ENCODE measurements at regions not wholly inside any gene's neighbourhood (a gene's known extent, or its start where the extent isn't known, plus 50 kb on each side); places are given as distances from the start of the nearest gene placed in this dataset.
"Not testable (repeated sequence)": the region's sequence is repeated elsewhere in the genome, so short reads cannot be mapped to it uniquely, and the experiment has no call there.

- TF ChIP-seq POLR2A (IDR thresholded peaks at IDR 0.05; ENCODE audit: low read length), result no peak
- TF ChIP-seq GATA1 (IDR thresholded peaks at IDR 0.05; ENCODE audit: low read depth, low read length), result no peak
These were observed 103.9 kb downstream of the GATA3 start for GRCh38 chr10:8158193-8159071.

GRCh38 chr10:8159341-8160165, 105.1 kb downstream of the GATA3 start:
- no peak for DNase-seq
- no peak for TF ChIP-seq GATA1 (IDR thresholded peaks at IDR 0.05; ENCODE audit: low read depth, low read length)
- TF ChIP-seq POLR2A (IDR thresholded peaks at IDR 0.05; ENCODE audit: low read length), result no peak

More at GRCh38 chr10:8158193-8159071, 103.9 kb downstream of the GATA3 start:
- DNase-seq, result no peak

DNA sequence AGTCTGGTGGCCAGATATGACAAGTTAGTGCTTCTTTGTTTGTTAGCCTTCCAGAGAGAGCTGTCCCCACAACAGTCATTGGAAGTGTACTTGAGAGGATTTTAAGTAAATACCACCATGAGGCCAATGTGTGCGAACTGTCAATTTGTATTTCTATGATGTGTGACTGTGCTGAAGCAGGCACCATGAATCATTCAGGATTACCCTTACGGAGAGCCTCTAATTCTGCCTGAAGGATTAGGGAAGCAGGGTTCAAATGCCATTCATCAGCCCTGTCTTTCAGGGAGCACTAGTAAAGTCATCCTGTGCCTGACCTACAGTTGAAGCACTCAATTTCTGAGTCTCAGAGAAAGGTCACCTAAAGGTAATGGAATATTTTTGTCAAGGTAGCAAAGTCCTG, 109.3 kb downstream of the GATA3 start:
- no peak for DNase-seq
- TF ChIP-seq POLR2A (IDR thresholded peaks at IDR 0.05; ENCODE audit: low read length) (no peak), GATA1 (IDR thresholded peaks at IDR 0.05; ENCODE audit: low read depth, low read length) (no peak)

GRCh38 chr10:8164640-8165039, 110.2 kb downstream of the GATA3 start:
- not testable (repeated sequence) for DNase-seq

- no peak for TF ChIP-seq POLR2A (IDR thresholded peaks at IDR 0.05; ENCODE audit: low read length)
- no peak for TF ChIP-seq GATA1 (IDR thresholded peaks at IDR 0.05; ENCODE audit: low read depth, low read length)
- DNase-seq, result no peak
These were observed 114.3 kb downstream of the GATA3 start for GRCh38 chr10:8168836-8169235.

DNA sequence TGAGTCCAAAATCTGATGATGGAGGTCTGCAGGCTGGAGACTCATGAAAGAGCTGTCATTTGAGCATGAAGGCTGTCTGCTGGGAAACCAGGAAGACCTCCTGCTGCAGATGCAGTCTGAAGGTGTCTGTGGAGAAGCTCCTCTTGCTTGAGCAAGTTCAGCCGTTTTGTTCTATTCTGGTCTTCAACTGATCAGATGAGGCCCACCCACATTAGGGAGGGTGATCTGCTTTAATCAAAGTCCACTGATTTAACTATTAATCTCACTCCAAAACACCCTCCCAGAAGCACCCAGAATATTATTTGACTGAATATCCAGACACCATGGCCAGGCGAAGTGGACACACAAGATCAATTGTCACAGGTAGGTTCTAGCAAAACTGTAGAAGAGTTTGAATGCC, 116.5 kb downstream of the GATA3 start:
- TF ChIP-seq POLR2A (IDR thresholded peaks at IDR 0.05; ENCODE audit: low read length), result no peak
- TF ChIP-seq GATA1 (IDR thresholded peaks at IDR 0.05; ENCODE audit: low read depth, low read length), result no peak

DNA sequence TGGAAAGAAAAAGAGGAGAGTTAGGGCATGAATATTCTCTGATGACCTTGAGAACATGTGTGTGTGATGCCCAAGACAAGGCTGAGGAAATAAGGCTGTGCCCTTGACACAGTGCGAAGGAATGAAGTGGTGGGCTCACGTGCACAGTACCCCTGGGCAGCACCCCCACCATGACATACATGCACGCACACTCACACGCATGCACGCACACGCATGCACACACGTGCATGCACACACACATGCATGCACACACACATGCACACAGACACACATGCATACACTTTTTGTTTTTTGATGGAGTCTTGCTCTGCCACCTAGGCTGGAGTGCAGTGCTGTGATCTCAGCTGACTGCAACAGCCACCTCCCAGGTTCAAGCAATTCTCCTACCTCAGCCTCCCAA, 118.1 kb downstream of the GATA3 start:
- no peak for DNase-seq
- TF ChIP-seq GATA1 (IDR thresholded peaks at IDR 0.05; ENCODE audit: low read depth, low read length) (no peak), POLR2A (IDR thresholded peaks at IDR 0.05; ENCODE audit: low read length) (no peak)

More for the DNA sequence above, 116.5 kb downstream of the GATA3 start:
- no peak for DNase-seq

GRCh38 chr10:8173243-8173865, 118.9 kb downstream of the GATA3 start:
- TF ChIP-seq GATA1 (IDR thresholded peaks at IDR 0.05; ENCODE audit: low read depth, low read length) (no peak), POLR2A (IDR thresholded peaks at IDR 0.05; ENCODE audit: low read length) (no peak)
- no peak for DNase-seq

- DNase-seq, result no peak
- TF ChIP-seq POLR2A (IDR thresholded peaks at IDR 0.05; ENCODE audit: low read length) (no peak), GATA1 (IDR thresholded peaks at IDR 0.05; ENCODE audit: low read depth, low read length) (no peak)
These were observed 119.4 kb downstream of the GATA3 start for GRCh38 chr10:8173866-8174243.

GRCh38 chr10:8174762-8175161, 120.3 kb downstream of the GATA3 start:
- no peak for DNase-seq
- TF ChIP-seq POLR2A (IDR thresholded peaks at IDR 0.05; ENCODE audit: low read length) (no peak), GATA1 (IDR thresholded peaks at IDR 0.05; ENCODE audit: low read depth, low read length) (no peak)

DNA sequence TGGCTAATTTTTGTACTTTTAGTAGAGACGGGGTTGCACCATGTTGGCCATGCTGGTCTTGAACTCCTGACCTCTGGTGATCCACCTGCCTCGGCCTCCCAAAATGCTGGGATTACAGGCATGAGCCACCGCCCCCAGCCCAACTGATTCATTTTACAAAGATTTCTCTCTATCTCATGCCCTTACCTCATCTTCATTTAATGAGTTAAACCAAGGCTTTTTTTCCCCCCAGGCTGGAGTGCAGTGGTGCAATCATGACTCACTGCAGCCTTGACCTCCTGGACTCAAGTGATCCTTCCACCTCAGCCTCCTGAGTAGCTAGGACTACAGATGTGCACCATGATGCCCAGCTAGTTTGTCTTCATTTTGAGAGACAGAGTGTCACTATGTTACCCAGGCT, 123.0 kb downstream of the GATA3 start:
- not testable (repeated sequence) for DNase-seq

DNA sequence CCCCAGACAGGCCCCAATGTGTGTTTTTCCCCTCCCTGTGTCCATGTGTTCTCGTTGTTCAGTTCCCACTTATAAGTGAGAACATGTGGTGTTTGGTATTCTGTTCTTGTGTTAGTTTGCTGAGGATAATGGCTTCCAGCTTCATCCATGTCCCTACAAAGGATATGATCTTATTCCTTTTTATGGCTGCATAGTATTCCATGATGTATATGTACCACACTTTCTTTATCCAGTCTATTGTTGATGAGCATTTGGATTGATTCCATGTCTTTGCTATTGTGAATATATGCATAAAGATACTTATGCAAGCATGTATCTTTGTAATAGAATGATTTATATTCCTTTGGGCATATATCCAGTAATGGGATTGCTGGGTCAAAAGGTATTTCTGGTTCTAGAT, 125.3 kb downstream of the GATA3 start:
- not testable (repeated sequence) for DNase-seq

GRCh38 chr10:8180360-8181109, 126.0 kb downstream of the GATA3 start:
- no peak for DNase-seq
- TF ChIP-seq GATA1 (IDR thresholded peaks at IDR 0.05; ENCODE audit: low read depth, low read length) (no peak), POLR2A (IDR thresholded peaks at IDR 0.05; ENCODE audit: low read length) (no peak)
